ENCODE measurements at regions not wholly inside any gene's neighbourhood (a gene's known extent, or its start where the extent isn't known, plus 50 kb on each side); places are given as distances from the start of the nearest gene placed in this dataset.

GRCh38 chr6:105495515-105495914 is 92.6 kb upstream of the PREP start:
- no peak for TF ChIP-seq POLR2A (IDR thresholded peaks at IDR 0.05; ENCODE audit: extremely low read depth, insufficient read length)
- TF ChIP-seq, protein P1, sequence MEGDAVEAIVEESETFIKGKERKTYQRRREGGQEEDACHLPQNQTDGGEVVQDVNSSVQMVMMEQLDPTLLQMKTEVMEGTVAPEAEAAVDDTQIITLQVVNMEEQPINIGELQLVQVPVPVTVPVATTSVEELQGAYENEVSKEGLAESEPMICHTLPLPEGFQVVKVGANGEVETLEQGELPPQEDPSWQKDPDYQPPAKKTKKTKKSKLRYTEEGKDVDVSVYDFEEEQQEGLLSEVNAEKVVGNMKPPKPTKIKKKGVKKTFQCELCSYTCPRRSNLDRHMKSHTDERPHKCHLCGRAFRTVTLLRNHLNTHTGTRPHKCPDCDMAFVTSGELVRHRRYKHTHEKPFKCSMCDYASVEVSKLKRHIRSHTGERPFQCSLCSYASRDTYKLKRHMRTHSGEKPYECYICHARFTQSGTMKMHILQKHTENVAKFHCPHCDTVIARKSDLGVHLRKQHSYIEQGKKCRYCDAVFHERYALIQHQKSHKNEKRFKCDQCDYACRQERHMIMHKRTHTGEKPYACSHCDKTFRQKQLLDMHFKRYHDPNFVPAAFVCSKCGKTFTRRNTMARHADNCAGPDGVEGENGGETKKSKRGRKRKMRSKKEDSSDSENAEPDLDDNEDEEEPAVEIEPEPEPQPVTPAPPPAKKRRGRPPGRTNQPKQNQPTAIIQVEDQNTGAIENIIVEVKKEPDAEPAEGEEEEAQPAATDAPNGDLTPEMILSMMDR (IDR thresholded peaks at IDR 0.05; ENCODE audit: low read depth, low read length), result no peak
- no peak for TF ChIP-seq MYC (IDR thresholded peaks at IDR 0.05; ENCODE audit: low read depth, low read length)
- TF ChIP-seq MAX (IDR thresholded peaks at IDR 0.05; ENCODE audit: low read depth, low read length), result no peak
- DNase-seq (ENCODE audit: low read depth), result no peak
- H3K4me3 ChIP-seq (ENCODE audit: low read depth, low read length), result no peak overlapping the region

GRCh38 chr6:105494688-105495087 is 91.8 kb upstream of the PREP start:
- H3K4me3 ChIP-seq (ENCODE audit: low read depth, low read length), result no peak overlapping the region
- TF ChIP-seq MYC (IDR thresholded peaks at IDR 0.05; ENCODE audit: low read depth, low read length) (no peak), MAX (IDR thresholded peaks at IDR 0.05; ENCODE audit: low read depth, low read length) (no peak), POLR2A (IDR thresholded peaks at IDR 0.05; ENCODE audit: extremely low read depth, insufficient read length) (no peak)
- TF ChIP-seq, protein P1 (IDR thresholded peaks at IDR 0.05; ENCODE audit: low read depth, low read length), result no peak
- DNase-seq (ENCODE audit: low read depth), result no peak

DNA sequence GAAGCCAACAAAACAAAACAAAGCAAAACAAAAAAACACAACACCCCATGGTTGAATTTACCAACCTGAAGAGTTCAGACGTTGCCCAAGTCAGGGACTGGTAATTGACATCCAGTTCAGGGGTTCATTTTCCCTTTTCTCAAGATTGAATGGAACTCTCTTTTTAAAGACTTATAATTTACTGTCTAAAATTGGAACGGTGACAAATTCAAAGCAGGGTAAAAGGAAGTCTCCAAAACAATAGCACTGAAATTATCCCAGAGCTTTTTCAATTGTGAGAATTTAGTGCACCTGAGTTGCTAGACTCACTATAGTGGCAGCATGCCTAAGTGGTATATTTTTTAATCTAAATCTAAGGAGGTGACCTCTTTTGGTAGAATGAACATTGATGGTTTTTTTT is 90.9 kb upstream of the PREP start:
- TF ChIP-seq MAX (IDR thresholded peaks at IDR 0.05; ENCODE audit: low read depth, low read length), result no peak
- TF ChIP-seq MYC (IDR thresholded peaks at IDR 0.05; ENCODE audit: low read depth, low read length), result no peak
- no peak for TF ChIP-seq POLR2A (IDR thresholded peaks at IDR 0.05; ENCODE audit: extremely low read depth, insufficient read length)
- TF ChIP-seq, protein P1 (IDR thresholded peaks at IDR 0.05; ENCODE audit: low read depth, low read length), result no peak
- DNase-seq (ENCODE audit: low read depth), result no peak
- H3K4me3 ChIP-seq (ENCODE audit: low read depth, low read length), result no peak overlapping the region

DNA sequence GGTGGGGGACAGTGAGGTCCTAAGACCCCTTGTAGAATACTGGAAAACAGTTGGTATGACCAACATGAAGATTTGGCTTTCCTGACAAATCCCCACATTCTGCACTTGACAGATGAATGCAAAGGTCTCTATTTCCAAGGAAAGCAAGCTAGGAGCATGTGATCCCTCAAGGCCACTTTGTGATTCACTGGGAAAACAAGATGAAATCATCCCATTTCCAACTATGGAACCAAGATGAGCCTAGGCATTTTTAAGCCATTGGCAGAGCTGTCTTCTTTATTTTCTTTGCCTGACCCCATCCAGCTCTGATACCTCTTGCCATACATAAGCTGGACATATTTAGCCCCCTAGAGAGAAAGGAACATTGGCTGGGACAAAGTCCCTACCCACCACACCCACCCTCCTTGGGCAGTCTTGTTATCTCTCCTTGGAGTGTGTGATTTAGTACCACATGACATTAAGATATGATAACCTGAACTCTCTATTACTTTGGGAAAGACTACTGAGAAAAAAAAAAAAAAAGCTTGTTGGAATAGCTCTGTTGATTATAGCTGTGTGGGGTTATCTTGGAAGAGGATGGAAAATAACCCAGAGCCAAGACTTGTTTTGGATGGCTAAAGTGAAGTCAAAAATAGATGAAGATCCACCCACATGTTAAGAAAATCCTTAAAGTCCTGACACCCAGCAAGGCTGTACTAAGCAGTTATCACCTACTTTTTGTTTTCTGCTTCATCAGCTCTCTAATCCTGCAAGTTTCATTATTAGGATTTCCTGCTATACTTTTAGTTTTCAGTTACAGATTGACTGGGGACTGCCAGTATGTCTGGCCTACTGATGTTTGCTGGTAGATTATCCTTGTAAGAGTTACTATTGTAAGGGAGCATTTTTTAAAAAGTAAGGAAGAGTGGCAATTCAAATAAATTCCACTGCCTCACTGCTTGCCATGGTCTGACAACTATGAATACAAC is 90.1 kb upstream of the PREP start:
- H3K4me3 ChIP-seq (ENCODE audit: low read depth, low read length), result no peak overlapping the region
- no peak for DNase-seq (ENCODE audit: low read depth)
- TF ChIP-seq MYC (IDR thresholded peaks at IDR 0.05; ENCODE audit: low read depth, low read length) (no peak), MAX (IDR thresholded peaks at IDR 0.05; ENCODE audit: low read depth, low read length) (no peak), POLR2A (IDR thresholded peaks at IDR 0.05; ENCODE audit: extremely low read depth, insufficient read length) (no peak)
- TF ChIP-seq, protein P1 (IDR thresholded peaks at IDR 0.05; ENCODE audit: low read depth, low read length), result no peak

DNA sequence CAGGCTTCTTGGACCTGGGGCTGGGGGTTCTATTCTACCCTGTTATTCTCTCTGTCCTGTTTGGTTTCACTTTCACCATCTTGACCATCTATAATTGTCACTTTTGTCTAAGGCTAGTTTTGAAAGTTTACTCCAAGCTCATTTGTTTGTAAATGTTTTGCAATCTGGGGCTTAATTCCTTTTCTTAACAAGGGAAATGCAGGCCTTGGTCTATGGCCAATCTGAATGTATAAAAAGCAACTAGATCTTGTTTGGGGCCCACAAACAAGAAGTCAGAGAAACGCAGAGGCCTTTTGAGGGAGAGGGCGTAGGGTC is 86.3 kb upstream of the PREP start:
- no peak overlapping the region for H3K4me3 ChIP-seq (ENCODE audit: low read depth, low read length)
- TF ChIP-seq POLR2A (IDR thresholded peaks at IDR 0.05; ENCODE audit: extremely low read depth, insufficient read length) (no peak), MAX (IDR thresholded peaks at IDR 0.05; ENCODE audit: low read depth, low read length) (no peak), MYC (IDR thresholded peaks at IDR 0.05; ENCODE audit: low read depth, low read length) (no peak)
- TF ChIP-seq, protein P1 (IDR thresholded peaks at IDR 0.05; ENCODE audit: low read depth, low read length), result no peak
- DNase-seq (ENCODE audit: low read depth), result no peak
